Inferior parietal cortex (tissue), 1 donor: ENCODE measurements at regions not wholly inside any gene's neighbourhood (a gene's known extent, or its start where the extent isn't known, plus 50 kb on each side); places are given as distances from the start of the nearest gene placed in this dataset.
"Not testable (repeated sequence)": the region's sequence is repeated elsewhere in the genome, so short reads cannot be mapped to it uniquely, and the experiment has no call there.

Experiments
- DNase-seq: peaks from one replicate; pipeline ENCODE4 v3.0.0-alpha.2; 2016; ENCODE audit errors: extremely low spot score

- no peak for DNase-seq
These were observed 168.2 kb downstream of the TBC1D2B start for GRCh38 chr15:77909182-77909940.

- not testable (repeated sequence) for DNase-seq
These were observed 168.8 kb downstream of the TBC1D2B start for GRCh38 chr15:77908752-77909111.

GRCh38 chr15:77907824-77908751 is 169.4 kb downstream of the TBC1D2B start:
- DNase-seq, result no peak

- not testable (repeated sequence) for DNase-seq
These were observed 171.2 kb downstream of the TBC1D2B start for GRCh38 chr15:77906062-77906990.

- no peak for DNase-seq
These were observed 172.1 kb downstream of the TBC1D2B start for GRCh38 chr15:77905301-77905920.

GRCh38 chr15:77904901-77905300 is 172.6 kb downstream of the TBC1D2B start:
- no peak for DNase-seq

- DNase-seq, result no peak
These were observed 173.1 kb downstream of the TBC1D2B start for GRCh38 chr15:77904436-77904821.

- not testable (repeated sequence) for DNase-seq
These were observed 173.6 kb downstream of the TBC1D2B start for GRCh38 chr15:77903761-77904435.

- DNase-seq, result not testable (repeated sequence)
These were observed 174.4 kb downstream of the TBC1D2B start for GRCh38 chr15:77902921-77903760.

- no peak for DNase-seq
These were observed 175.4 kb downstream of the TBC1D2B start for GRCh38 chr15:77901921-77902750.

GRCh38 chr15:77901251-77901881 is 176.1 kb downstream of the TBC1D2B start:
- no peak for DNase-seq

GRCh38 chr15:77900331-77900963 is 177.1 kb downstream of the TBC1D2B start:
- not testable (repeated sequence) for DNase-seq

GRCh38 chr15:77899776-77900175 is 177.7 kb downstream of the TBC1D2B start:
- not testable (repeated sequence) for DNase-seq

- DNase-seq, result no peak
These were observed 178.4 kb downstream of the TBC1D2B start for GRCh38 chr15:77898811-77899730.

GRCh38 chr15:77897896-77898406 is 179.6 kb downstream of the TBC1D2B start:
- DNase-seq, result no peak

- not testable (repeated sequence) for DNase-seq
These were observed 180.2 kb downstream of the TBC1D2B start for GRCh38 chr15:77897113-77897895.
